ENCODE measurements at regions not wholly inside any gene's neighbourhood (a gene's known extent, or its start where the extent isn't known, plus 50 kb on each side); places are given as distances from the start of the nearest gene placed in this dataset.
"Not testable (repeated sequence)": the region's sequence is repeated elsewhere in the genome, so short reads cannot be mapped to it uniquely, and the experiment has no call there.

DNA sequence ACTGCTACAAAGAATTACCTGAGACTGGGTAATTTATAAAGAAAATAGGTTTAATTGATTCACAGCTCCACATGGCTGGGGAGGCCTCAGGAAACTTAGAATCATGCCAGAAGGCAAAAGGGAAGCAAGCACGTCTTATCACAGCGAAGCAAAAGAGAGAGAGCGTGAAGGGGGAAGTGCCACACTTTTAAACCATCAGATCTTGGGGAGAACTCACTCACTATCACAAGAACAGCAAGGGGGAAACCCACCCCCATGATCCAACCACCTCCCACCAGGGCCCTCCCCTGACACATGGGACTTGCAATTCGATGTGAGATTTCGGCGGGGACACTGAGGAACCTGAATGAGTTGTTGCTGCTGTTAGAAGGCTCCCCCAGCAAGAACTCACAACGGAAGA lies 220.2 kb upstream of the PIEZO2 start:
- peaks cover 16% of the 10 kb centered on the region for H3K4me1 Mint-ChIP-seq (ENCODE audit: low read depth)
- H3K4me3 Mint-ChIP-seq = no peak overlapping the region
- no peak overlapping the region for H3K27ac Mint-ChIP-seq
- H3K27me3 Mint-ChIP-seq = no peaks in the 10 kb centered on the region
- H3K36me3 Mint-ChIP-seq (ENCODE audit: low read depth) = no peaks in the 10 kb centered on the region
- intact Hi-C loops (cut with micrococcal nuclease) = no loop called here
- H3K9me3 Mint-ChIP-seq = no peaks in the 10 kb centered on the region

DNA sequence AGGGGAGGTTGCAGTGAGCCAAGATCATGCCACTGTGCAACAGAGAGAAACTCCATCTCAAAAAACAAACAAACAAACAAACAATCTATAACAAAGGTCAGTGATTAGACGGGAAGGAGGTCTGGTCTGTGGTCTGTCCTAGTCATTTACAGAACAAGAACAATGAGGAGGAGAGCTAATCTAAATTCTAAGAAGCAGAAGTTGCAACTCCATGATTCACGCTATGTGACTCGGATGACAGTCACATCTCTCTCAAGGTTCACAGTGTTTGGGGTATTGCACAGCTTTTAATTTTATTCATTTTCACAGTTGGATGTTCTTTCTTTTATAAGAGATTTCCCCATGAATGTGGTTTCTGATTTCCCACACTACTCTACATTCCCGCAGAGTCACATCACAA lies 218.7 kb upstream of the PIEZO2 start:
- H3K27ac Mint-ChIP-seq = no peak overlapping the region
- H3K36me3 Mint-ChIP-seq (ENCODE audit: low read depth) = no peaks in the 10 kb centered on the region
- H3K27me3 Mint-ChIP-seq = no peaks in the 10 kb centered on the region
- H3K4me1 Mint-ChIP-seq (ENCODE audit: low read depth) = peaks cover 16% of the 10 kb centered on the region
- intact Hi-C loops (cut with micrococcal nuclease) = no loop called here
- no peaks in the 10 kb centered on the region for H3K9me3 Mint-ChIP-seq
- no peak overlapping the region for H3K4me3 Mint-ChIP-seq

DNA sequence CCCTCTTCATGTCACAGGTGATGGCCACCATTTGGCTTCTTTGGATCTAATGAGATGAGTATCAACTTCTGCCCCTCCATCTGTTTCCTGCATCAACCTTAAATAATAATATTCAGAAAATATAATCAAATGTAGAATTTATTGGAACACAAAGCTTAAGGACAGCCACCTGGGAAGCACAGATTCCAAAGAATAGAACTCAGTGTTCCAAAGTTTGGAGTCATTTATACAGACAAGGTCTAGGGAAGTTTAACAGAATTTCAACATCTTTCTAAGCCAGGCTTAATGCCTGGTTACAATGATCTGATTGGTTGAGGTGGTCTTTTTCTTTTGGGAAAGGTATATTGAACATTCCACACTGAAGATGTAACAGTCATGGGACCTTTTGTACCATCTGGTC lies 218.0 kb upstream of the PIEZO2 start:
- no peak overlapping the region for H3K27ac Mint-ChIP-seq
- H3K36me3 Mint-ChIP-seq (ENCODE audit: low read depth) = no peaks in the 10 kb centered on the region
- H3K9me3 Mint-ChIP-seq = no peaks in the 10 kb centered on the region
- no peak overlapping the region for H3K4me3 Mint-ChIP-seq
- intact Hi-C loops (cut with micrococcal nuclease) = no loop called here
- peaks cover 16% of the 10 kb centered on the region for H3K4me1 Mint-ChIP-seq (ENCODE audit: low read depth)
- H3K27me3 Mint-ChIP-seq = no peaks in the 10 kb centered on the region

DNA sequence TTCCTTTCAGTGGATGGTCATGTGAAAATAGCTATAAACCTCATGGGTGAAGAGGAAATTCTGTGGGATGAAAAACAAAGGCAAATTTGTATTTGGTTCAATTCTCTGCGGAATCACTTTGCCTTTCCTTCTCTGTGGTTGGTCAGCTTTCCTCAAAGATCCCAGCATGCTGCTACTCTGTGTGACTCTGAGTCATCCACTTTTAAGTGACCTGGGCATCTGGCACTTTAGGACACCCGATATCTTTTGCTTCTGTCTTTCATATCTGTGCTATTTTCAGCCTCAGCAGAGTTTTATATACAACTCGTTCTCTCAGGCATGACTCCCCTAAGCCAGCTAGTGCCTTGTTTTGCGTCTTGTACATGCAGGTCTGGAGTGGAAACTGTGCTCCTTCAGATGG lies 217.0 kb upstream of the PIEZO2 start:
- intact Hi-C loops (cut with micrococcal nuclease) = no loop called here

DNA sequence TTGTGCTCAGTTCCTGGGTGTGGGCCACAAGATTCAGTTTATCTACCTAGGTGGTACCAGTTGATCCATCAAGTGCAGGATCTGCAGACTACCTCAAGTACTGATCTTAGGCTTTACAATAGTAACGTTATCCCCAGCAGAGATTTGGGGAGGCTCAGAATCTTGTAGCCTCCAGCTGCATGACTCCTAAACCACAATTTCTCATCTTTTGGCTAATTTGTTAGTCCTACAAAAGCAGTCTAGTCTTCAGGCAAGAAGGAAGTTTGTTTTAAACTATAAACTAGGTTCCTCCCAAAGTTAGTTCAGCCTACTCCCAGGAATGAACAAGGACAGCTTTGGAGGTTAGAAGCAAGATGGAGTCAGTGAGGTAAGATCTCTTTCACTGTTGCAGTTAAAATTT lies 213.5 kb upstream of the PIEZO2 start:
- Mint-ChIP-seq H3K4me3 (no peak overlapping the region), H3K9me3 (no peaks in the 10 kb centered on the region), H3K27ac (no peak overlapping the region), H3K36me3 (ENCODE audit: low read depth) (no peaks in the 10 kb centered on the region), H3K4me1 (ENCODE audit: low read depth) (peaks cover 3% of the 10 kb centered on the region), H3K27me3 (no peaks in the 10 kb centered on the region)
- intact Hi-C loops (cut with micrococcal nuclease) = no loop called here

More for the DNA sequence above, 217.0 kb upstream of the PIEZO2 start:
- Mint-ChIP-seq H3K27ac (no peak overlapping the region), H3K9me3 (no peaks in the 10 kb centered on the region), H3K36me3 (ENCODE audit: low read depth) (no peaks in the 10 kb centered on the region), H3K27me3 (no peaks in the 10 kb centered on the region), H3K4me1 (ENCODE audit: low read depth) (peaks cover 16% of the 10 kb centered on the region), H3K4me3 (no peak overlapping the region)

DNA sequence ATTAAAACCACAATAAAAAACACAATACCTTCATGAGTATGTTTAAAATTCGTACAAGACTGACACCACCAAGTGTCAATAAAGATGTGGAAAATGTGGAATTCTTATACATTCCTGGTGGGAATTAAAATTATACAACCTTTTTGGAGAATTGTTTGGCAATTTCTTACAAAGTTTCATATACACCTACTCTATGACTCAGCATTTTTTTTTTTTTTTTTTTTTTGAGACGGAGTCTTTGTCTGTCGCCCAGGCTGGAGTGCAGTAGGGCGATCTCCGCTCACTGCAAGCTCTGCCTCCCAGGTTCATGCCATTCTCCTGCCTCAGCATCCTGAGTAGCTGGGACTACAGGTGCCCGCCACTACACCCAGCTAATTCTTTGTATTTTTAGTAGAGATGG lies 212.5 kb upstream of the PIEZO2 start:
- H3K9me3 Mint-ChIP-seq; H3K4me1 Mint-ChIP-seq (ENCODE audit: low read depth); intact Hi-C loops (cut with micrococcal nuclease); H3K27ac Mint-ChIP-seq; H3K4me3 Mint-ChIP-seq; H3K36me3 Mint-ChIP-seq (ENCODE audit: low read depth); H3K27me3 Mint-ChIP-seq: not testable (repeated sequence)

DNA sequence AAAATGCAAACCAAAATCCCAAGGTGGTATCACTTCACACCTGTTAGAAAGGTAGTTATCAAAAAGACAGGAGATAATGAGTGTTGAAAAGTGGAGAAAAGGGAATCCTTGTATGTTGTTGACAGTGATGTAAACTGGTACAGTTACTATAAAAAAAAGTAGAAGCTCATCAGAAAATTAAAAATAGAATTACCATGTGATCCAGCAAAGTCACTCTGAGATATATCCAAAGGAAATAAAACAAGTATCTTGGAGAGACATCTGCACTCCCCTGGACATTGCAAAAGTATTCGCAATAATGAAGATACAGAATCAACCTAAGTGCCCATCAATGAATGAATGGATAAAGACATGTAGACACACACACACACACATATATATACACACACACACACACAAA lies 208.3 kb upstream of the PIEZO2 start:
- H3K27me3 Mint-ChIP-seq = no peaks in the 10 kb centered on the region
- intact Hi-C loops (cut with micrococcal nuclease) = no loop called here
- H3K4me1 Mint-ChIP-seq (ENCODE audit: low read depth) = no peaks in the 10 kb centered on the region
- H3K36me3 Mint-ChIP-seq (ENCODE audit: low read depth) = no peaks in the 10 kb centered on the region
- no peak overlapping the region for H3K4me3 Mint-ChIP-seq
- no peak overlapping the region for H3K27ac Mint-ChIP-seq
- peaks cover 21% of the 10 kb centered on the region for H3K9me3 Mint-ChIP-seq

DNA sequence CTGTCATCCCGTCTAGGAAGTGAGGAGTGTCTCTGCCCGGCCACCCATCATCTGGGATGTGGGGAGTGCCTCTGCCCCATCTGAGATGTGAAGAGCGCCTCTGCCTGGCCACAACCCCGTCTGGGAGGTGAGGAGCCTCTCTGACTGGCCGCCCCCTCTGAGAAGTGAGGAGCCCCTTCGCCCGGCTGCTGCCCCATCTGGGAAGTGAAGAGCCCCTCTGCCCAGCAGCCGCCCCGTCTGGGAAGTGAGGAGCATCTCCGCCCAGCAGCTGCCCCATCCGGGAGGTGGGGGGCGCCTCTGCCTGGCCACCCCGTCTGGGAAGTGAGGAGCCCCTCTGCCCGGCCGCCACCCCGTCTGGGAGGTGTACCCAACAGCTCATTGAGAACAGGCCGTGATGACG lies 195.2 kb upstream of the PIEZO2 start:
- H3K36me3 Mint-ChIP-seq (ENCODE audit: low read depth) = not testable (repeated sequence)

DNA sequence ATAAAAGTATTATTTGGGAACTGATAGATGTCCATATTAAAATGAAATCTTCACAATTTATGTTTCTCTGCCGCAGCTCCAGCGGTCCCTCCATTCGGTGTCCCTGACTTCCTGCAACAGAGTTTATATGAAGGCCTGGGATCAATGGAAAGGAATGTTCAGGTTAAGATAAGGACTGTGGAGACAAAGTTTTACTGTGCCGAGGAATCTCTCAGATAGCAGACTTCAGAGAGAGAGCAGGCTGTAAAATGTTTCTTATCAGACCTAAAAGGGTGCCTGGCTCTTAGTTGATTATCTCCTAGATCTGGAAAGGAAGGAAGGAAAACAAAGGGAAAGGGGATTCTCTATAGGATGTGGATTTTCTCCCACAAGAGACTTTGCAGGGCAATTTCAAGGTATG lies 193.7 kb upstream of the PIEZO2 start:
- Mint-ChIP-seq H3K36me3 (ENCODE audit: low read depth) (no peaks in the 10 kb centered on the region), H3K9me3 (peaks cover 46% of the 10 kb centered on the region), H3K4me3 (no peak overlapping the region), H3K27me3 (no peaks in the 10 kb centered on the region), H3K27ac (no peak overlapping the region), H3K4me1 (ENCODE audit: low read depth) (no peaks in the 10 kb centered on the region)
- intact Hi-C loops (cut with micrococcal nuclease) = no loop called here

More for the DNA sequence above, 195.2 kb upstream of the PIEZO2 start:
- peaks cover 61% of the 10 kb centered on the region for H3K9me3 Mint-ChIP-seq
- H3K4me3 Mint-ChIP-seq; H3K27me3 Mint-ChIP-seq; H3K27ac Mint-ChIP-seq; intact Hi-C loops (cut with micrococcal nuclease); H3K4me1 Mint-ChIP-seq (ENCODE audit: low read depth): not testable (repeated sequence)

DNA sequence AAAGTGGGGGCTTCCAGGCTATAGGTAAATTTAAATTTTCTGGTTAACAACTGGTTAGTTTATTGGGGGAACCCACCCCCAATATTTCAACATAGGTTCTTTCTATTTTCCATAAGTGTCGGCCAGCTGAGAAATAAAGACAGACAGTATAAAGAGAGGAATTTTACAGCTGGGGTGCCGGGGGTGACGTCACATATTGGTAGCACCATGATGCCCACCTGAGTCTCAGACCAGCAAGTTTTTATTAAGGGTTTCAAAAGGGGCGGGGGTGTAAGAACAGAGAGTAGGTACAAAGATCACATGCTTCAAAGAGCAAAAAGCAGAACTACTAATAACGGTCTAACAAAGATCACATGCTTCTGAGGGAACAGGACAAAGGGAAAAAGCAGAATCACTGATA lies 192.7 kb upstream of the PIEZO2 start:
- H3K36me3 Mint-ChIP-seq (ENCODE audit: low read depth); H3K27me3 Mint-ChIP-seq; H3K4me1 Mint-ChIP-seq (ENCODE audit: low read depth); H3K27ac Mint-ChIP-seq; intact Hi-C loops (cut with micrococcal nuclease); H3K4me3 Mint-ChIP-seq: not testable (repeated sequence)
- H3K9me3 Mint-ChIP-seq = peaks cover 37% of the 10 kb centered on the region

DNA sequence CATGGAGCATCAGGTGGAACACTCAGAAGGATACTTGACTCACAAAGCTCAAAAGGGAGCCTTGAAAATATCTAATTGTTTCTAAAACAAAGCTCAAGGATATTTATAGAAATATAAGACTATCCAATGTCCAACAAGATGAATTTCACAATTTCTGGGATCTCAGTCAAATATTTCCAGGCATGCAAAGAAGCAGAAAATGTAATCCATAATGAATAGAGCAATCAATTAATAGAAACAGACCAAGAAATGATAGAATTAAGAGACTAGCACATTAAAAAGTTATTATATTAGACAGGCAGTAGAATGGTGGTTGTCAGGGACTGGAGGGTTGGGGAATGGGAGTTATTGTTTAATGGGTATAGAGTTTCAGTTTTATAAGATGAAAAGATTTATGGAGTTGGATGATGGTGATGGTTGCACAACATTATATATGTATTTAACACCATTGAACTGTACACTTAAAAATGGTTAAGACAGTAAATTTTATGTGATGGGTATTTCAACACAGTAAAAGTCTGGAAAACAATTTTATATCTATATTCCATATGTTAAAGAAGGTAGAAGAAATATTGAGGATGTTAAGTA lies 189.9 kb upstream of the PIEZO2 start:
- no peak overlapping the region for H3K4me3 Mint-ChIP-seq
- intact Hi-C loops (cut with micrococcal nuclease) = no loop called here
- H3K36me3 Mint-ChIP-seq (ENCODE audit: low read depth) = no peaks in the 10 kb centered on the region
- H3K4me1 Mint-ChIP-seq (ENCODE audit: low read depth) = no peaks in the 10 kb centered on the region
- H3K9me3 Mint-ChIP-seq = peaks cover 26% of the 10 kb centered on the region
- no peaks in the 10 kb centered on the region for H3K27me3 Mint-ChIP-seq
- H3K27ac Mint-ChIP-seq = no peak overlapping the region

DNA sequence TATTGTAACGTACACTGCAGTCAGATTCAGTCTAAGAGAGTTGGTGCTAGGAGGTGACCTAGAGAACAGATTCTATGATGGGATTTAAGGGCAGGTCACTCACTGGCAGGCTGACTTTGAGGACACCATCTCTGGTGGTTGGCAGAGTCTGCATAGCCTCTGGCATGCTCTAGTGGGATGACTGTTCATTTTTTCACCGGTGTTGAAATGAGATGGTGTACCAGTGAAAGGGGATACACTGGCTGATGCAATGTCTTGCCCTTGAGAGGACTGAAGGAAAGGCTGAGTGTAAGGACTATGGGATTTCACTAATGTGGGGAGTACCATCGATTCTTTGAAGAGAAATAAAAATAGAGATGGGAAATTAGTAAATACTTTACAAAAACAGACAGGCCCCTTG lies 186.9 kb upstream of the PIEZO2 start:
- Mint-ChIP-seq H3K4me3 (no peak overlapping the region), H3K9me3 (no peaks in the 10 kb centered on the region), H3K27me3 (no peaks in the 10 kb centered on the region), H3K27ac (no peak overlapping the region), H3K36me3 (ENCODE audit: low read depth) (no peaks in the 10 kb centered on the region), H3K4me1 (ENCODE audit: low read depth) (no peaks in the 10 kb centered on the region)
- intact Hi-C loops (cut with micrococcal nuclease) = no loop called here

DNA sequence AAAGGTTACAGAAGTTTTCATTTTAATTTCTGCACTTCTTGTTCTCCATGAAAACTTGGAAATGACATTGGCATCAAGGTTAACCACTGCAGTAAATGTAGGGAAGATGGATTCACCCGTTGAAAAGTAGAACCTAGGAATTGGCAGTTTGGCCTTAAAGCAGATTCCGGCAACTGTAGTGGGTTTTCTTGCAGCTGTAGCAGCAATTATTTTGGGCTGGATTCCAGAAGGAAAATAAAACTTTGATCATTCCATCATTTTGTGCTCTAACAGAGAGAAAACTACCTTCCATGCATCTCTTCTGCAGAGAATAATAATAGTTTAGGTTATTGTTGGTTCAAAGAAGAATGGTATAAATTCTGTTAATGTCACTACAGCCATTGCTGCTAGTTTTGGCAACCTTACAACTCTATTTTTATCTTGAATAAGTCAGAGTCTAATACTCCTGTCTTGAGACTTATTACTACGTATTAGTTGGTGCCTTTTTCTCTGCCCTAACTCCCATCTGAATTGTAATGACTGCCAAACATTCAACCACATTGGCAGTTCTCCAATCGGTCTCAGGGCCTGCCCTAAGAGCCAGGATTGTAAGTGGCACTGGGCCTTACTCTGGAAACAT lies 178.1 kb upstream of the PIEZO2 start:
- Mint-ChIP-seq H3K4me1 (ENCODE audit: low read depth) (no peaks in the 10 kb centered on the region), H3K4me3 (no peak overlapping the region), H3K36me3 (ENCODE audit: low read depth) (no peaks in the 10 kb centered on the region), H3K27ac (no peak overlapping the region), H3K9me3 (no peaks in the 10 kb centered on the region), H3K27me3 (no peaks in the 10 kb centered on the region)
- intact Hi-C loops (cut with micrococcal nuclease) = no loop called here

DNA sequence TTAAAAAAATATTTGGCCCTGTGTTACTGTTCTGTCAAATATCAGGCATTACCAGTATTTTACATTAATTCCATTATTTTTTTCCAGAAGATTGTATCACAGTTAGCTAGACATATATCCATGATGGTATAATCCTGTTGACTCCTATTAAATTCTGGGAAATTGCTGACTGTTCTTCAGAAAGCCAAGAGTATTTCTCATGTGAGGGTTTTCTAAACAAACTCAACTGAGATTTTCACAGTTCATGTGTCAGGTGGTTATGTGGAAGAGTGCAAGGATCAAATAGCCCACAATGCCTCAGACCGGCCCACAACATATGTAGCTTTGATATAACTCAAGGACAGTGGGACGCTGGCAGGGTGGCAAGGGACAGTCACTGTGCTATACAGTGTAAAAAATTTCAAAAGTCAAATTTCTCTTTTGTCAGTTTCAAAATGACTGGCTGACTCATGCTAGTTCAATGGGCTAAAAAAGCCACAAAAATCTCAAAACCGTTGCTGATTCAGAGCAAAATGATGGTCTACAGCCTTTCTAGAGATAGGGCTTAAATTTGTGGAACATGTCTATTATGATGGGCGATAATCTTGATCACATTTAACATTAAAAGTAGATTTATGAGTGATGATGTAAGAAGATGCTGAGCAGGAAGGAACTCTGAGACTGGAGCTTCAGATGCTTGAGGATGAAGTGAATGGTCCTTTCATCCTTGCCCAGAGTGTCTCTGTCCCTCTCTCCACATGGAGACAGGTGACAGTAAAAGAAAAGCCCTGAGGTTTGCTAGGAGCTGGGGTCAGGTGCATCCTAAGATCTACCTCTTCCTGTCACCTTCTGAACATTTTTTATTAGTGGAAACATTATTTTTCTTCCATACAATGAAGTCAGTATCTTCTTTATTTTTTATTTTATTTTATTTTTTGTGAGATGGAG lies 175.8 kb upstream of the PIEZO2 start:
- no peak overlapping the region for H3K4me3 Mint-ChIP-seq
- intact Hi-C loops (cut with micrococcal nuclease) = no loop called here
- no peaks in the 10 kb centered on the region for H3K9me3 Mint-ChIP-seq
- no peaks in the 10 kb centered on the region for H3K36me3 Mint-ChIP-seq (ENCODE audit: low read depth)
- peaks cover 3% of the 10 kb centered on the region for H3K27me3 Mint-ChIP-seq
- H3K27ac Mint-ChIP-seq = no peak overlapping the region
- H3K4me1 Mint-ChIP-seq (ENCODE audit: low read depth) = no peaks in the 10 kb centered on the region

All from dendritic cell treated with granulocyte-macrophage colony-stimulating factor and Interleukin-4, amounts not matched to agents 40 ng/mL and 50 ng/mL, for 4 days (primary cell).